OCI-LY7 (cell line): ENCODE measurements at regions not wholly inside any gene's neighbourhood (a gene's known extent, or its start where the extent isn't known, plus 50 kb on each side); places are given as distances from the start of the nearest gene placed in this dataset.

Experiments
- CTCF ChIP-seq: fragments of 200-600 bp; sonication (generic); conservative IDR thresholded peaks from 2 replicates; pipeline ENCODE4 v1.5.1; 2014; ENCODE audit warnings: mild to moderate bottlenecking, antibody characterized with exemption, low read length, moderate library complexity, mixed read lengths
- EZH2phosphoT487 ChIP-seq: fragments of 200-600 bp; sonication (generic); IDR thresholded peaks from 2 replicates; pipeline ENCODE4 v1.6.1; 2018; ENCODE audit warnings: low read depth, borderline replicate concordance, mild to moderate bottlenecking, mixed run types, antibody characterized with exemption, low read length, moderate library complexity, mixed read lengths

DNA sequence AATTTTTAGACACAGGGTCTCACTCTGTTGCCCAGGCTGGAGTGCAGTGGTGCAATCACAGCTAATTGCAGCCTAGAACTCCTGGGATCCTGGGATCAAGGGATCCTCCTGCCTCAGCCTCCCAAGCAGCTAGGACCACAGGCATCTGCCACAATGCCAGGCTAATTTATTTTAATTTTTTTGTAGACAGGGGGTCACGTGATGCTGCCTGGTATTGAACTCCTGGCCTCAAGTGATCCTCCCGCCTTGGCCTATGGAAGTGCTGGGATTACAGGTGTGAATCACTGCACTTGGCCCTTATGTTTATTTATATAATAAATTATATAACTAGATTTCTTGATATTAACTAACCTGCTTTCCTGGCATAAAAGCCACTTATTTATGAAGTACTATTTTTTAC, 1081.7 kb upstream of the FANCL start:
- TF ChIP-seq CTCF = no peak
- no peak for TF ChIP-seq EZH2phosphoT487
